ENCODE measurements at regions not wholly inside any gene's neighbourhood (a gene's known extent, or its start where the extent isn't known, plus 50 kb on each side); places are given as distances from the start of the nearest gene placed in this dataset.
A peak's percentile ranks its signal among the peaks of the same experiment; 100 is the strongest.

GRCh38 chr20:10927936-10928840 is 254.4 kb upstream of the JAG1 start:
- Histone ChIP-seq H3K27me3 (no peaks in the 10 kb centered on the region), H3K9me3 (no peaks in the 10 kb centered on the region), H3K27ac (peak overlapping the region in 2 of 4 donors; percentile 5 to 30), H3K36me3 (no peaks in the 10 kb centered on the region), H3K4me3 (no peak overlapping the region), H3K4me1 (peaks cover 0 to 22% (median 7%) of the 10 kb centered on the region in 3 donors)
- intact Hi-C loops (cut with DNase I) = no loop called here
- 76% methylated on average over 11 of the region's 11 CpGs for WGBS, 2 donors
- no peak for DNase-seq
- TF ChIP-seq CTCF (IDR thresholded peaks at IDR 0.05) (no peak), POLR2A (IDR thresholded peaks at IDR 0.05) (no peak)

- H3K36me3 ChIP-seq = no peaks in the 10 kb centered on the region
- H3K27ac ChIP-seq = peak overlapping the region in 1 of 4 donors; percentile 5
- intact Hi-C loops (cut with DNase I) = no loop called here
- TF ChIP-seq CTCF (IDR thresholded peaks at IDR 0.05) = no peak
- TF ChIP-seq POLR2A (IDR thresholded peaks at IDR 0.05) = no peak
- no peak overlapping the region for H3K4me3 ChIP-seq
- 68 to 72% methylated on average over 2 of the region's 2 CpGs for WGBS, 2 donors
- no peak for DNase-seq
- H3K4me1 ChIP-seq = peaks cover 0 to 19% (median 5%) of the 10 kb centered on the region in 3 donors
- no peaks in the 10 kb centered on the region for H3K27me3 ChIP-seq
- H3K9me3 ChIP-seq = no peaks in the 10 kb centered on the region
Observed at GRCh38 chr20:10928841-10929421, 255.1 kb upstream of the JAG1 start.

- 77 to 81% methylated on average over 5 of the region's 5 CpGs for WGBS, 2 donors
- no peaks in the 10 kb centered on the region for H3K36me3 ChIP-seq
- H3K27me3 ChIP-seq = no peaks in the 10 kb centered on the region
- peak overlapping the region in 1 of 4 donors; percentile 6 for H3K27ac ChIP-seq
- peaks cover 0 to 19% (median 0%) of the 10 kb centered on the region in 3 donors for H3K4me1 ChIP-seq
- TF ChIP-seq CTCF (IDR thresholded peaks at IDR 0.05) (no peak), POLR2A (IDR thresholded peaks at IDR 0.05) (no peak)
- intact Hi-C loops (cut with DNase I) = no loop called here
- H3K4me3 ChIP-seq = no peak overlapping the region
- no peaks in the 10 kb centered on the region for H3K9me3 ChIP-seq
- no peak for DNase-seq
Observed at GRCh38 chr20:10935658-10936402, 262.0 kb upstream of the JAG1 start.

GRCh38 chr20:10936786-10937185 is 263.0 kb upstream of the JAG1 start:
- H3K9me3 ChIP-seq = no peaks in the 10 kb centered on the region
- intact Hi-C loops (cut with DNase I) = no loop called here
- 86 to 94% methylated on average over 2 of the region's 2 CpGs for WGBS, 2 donors

More at GRCh38 chr20:10936786-10937185, 263.0 kb upstream of the JAG1 start:
- Histone ChIP-seq H3K27me3 (no peaks in the 10 kb centered on the region), H3K4me3 (no peak overlapping the region), H3K27ac (no peak overlapping the region), H3K36me3 (no peaks in the 10 kb centered on the region), H3K4me1 (peaks cover 0 to 19% (median 0%) of the 10 kb centered on the region in 3 donors)
- TF ChIP-seq POLR2A (IDR thresholded peaks at IDR 0.05) = no peak
- no peak for TF ChIP-seq CTCF (IDR thresholded peaks at IDR 0.05)
- DNase-seq = no peak
